Activated CD4-positive, alpha-beta T cell treated with anti-CD3 and anti-CD28 coated beads, Interleukin-2, Interleukin-6, amounts not matched to agents 100 ng/mL and 50 ng/mL, durations not matched to agents 16 hours and 8 hours (primary cell): ENCODE measurements at regions not wholly inside any gene's neighbourhood (a gene's known extent, or its start where the extent isn't known, plus 50 kb on each side); places are given as distances from the start of the nearest gene placed in this dataset.
"Not testable (repeated sequence)": the region's sequence is repeated elsewhere in the genome, so short reads cannot be mapped to it uniquely, and the experiment has no call there.

Source experiments
- DNase-seq: peaks from one replicate; pipeline ENCODE4 v3.0.0-alpha.2; 2020

DNA sequence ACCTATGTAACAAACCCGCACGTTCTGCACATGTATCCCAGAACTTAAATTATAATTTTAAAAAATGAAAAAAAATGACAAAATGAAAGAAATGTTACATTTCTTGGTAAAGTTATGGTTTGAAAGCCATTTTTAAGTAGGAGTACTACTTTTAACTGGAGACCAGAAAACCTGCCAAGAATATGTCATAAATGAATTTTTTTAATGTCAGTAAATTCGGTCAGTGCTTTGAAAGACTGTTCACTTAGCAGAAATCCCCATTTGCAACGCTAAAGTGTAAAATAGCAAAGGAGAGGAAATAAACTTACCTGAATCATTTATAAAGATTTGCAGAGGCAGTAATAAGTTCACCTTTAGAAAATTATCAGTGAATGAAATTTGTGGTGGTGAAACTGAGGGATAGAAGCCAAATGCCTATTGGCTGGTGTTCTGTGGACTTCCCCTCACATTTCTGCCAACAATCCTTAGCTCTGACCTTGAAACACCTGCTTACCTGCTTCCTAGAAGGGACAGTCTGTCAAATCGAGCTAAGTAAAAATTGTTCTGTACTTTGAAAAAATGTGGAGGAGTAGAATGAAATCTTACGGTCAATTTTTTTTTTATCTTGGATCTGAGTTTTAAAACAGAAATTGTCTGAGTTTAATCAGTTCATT lies 714.2 kb downstream of the SLC6A15 start:
- DNase-seq = no peak

DNA sequence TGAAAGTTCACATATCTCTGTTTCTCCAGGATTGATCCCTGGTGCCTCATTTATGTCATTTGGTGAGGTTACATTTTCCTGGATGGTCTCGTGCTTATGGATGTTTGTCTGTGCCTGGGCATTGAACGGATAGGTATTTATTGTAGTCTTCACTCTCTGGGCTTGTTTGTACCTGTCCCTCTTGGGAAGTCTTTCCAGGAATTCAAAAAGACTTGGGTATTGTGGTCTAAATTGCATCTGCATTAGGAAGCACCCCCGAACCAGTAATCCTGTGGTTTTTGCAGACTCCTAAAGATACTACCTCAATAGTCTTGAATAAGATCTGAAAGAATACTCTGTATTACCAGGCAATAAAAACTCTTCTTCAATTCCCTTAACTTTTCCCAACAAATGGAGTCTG lies 720.8 kb downstream of the SLC6A15 start:
- DNase-seq = no peak

DNA sequence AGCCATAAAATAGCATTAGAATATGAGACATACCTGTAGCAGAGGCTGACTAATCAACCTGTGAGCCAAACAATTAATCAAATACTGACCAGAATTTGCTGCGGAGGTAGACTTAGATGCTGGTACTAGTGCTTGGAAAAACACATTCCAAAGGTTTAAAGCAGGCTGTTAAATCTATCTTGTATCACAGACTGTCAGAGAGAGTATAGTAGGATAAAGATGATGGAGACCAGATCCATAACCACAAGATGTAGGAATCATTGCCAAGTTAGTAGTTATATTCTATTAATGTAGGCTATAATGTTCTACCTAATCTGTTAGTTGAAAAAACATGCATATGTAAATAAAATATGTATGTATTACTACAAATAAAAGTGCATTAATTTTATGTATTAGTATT lies 726.2 kb downstream of the SLC6A15 start:
- no peak for DNase-seq

DNA sequence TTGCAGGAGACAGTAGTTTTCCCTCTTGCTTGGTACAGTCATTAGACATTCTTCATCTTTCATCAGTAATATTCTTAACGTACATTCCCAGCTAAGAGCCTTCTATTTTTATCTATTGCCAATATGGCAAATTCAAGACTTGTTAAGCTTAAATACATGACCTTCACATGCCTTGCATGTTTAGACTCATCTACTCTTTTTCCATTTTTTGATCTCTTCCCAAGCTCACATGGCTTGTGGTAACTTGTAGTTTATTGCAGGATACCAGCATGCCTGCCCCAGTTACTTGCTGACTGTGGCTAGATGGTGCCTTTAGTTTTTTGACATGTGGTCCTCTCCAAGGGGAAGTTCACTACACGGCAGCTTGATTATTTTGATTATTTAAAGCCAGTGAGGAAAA lies 729.0 kb downstream of the SLC6A15 start:
- DNase-seq = no peak

DNA sequence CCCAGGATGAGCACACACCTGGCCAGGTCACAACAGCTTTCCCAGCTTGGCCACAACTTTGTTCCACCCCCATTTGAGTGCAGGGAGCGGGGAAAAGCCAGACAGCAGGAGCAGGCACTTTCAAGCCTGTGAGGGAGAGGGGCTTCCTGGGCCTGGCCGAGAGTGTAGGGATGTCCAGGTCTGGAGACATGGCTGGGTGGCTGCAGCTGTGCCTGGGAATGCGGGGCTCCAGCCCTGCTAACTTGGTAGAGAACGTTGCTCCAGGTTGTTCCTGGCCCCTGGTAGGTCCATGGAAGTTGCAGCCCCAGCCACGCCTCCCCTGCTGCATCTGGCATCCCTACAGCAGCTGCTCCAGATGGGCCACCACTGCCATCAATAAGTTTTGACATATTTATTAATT lies 738.5 kb downstream of the SLC6A15 start:
- DNase-seq = no peak

DNA sequence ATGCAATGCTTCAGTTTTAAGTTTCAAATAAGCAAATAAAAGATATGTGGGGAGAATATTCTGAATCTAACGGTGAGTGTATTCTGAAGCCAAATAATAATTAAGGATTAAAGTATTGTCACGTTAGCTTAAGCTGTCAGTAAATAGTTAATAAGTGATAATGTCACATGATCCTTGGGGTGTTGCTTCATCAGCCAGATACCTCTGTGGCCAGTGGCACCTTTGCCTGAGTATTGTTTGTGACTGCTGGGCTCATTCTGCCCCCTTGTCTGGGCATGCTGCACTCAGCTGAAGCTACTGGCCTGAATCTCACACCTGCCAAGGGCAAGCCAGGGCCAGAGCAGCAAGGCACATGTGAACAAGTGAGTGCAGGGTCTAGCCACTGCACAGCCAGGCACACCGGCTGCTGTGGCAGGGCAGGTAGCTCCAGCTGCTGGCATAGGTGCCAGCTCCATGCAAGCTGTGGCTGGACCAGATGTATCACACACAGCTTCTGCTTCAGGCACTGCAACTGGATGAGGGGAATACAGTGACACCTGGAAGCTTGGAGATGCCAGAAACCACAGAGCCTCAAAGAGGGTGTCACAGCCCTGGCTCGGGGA lies 739.7 kb downstream of the SLC6A15 start:
- DNase-seq = no peak

DNA sequence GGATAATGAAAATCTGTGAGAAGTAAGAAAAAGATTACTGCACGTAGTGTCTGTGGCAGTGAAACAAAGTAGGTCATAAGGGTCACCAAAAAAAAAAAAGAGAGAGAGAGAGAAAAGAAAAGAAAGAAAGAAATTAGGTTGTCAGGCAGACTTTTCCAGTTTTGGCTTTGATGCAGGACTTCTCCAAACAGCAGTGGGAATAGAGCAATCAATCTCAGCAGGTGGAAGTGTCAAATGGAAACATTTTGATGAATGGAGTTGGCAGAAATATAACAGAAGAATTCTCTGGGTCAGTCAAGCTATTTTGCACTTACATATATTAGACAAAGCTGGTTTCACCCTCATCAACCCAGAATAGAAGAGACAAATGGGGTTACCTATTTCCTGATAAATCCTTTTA lies 745.8 kb downstream of the SLC6A15 start:
- no peak for DNase-seq

DNA sequence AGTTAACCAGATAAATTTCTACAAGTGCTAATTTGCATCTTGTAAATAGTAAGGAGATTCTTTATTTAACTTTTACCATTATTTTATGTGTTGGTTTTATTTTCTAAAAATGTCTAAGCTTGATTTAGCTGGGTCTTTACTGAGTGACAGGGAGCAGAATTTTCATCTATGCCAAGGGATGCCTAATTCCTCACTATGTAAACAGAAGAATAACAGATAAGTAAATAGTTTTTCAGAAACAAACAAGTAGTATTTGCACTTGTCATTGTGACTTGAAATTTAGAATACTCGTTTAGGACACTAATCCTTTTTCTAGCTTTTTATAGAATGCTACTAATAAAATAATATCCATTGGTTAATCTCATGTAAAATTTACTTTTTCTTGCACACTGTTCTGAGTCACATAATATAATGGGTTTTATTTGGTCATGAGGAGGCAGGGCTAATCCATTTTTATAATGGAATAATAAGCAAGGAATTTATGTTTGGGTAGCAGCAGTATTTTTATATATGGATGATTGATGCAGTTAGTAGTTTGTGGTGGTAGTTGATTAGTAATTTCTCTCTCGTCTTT lies 746.5 kb downstream of the SLC6A15 start:
- DNase-seq = no peak

DNA sequence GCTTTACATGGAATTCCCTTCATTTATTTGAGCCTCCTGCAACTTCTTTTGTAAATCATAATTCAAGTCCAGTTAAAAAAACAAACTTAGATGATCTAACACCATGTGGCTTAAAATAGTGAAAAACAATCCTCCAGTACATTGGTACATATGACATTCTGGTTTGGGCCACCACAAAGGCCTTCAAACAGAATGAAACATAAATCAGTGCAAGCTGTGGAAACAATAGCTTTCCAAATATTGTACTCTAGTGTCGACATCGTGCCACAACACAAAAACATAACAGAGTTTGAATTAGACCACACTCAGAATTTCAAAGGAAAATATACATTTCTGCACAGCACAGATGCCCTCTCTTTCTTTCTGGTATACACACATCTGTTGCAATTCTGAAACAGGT lies 751.3 kb downstream of the SLC6A15 start:
- DNase-seq = no peak

DNA sequence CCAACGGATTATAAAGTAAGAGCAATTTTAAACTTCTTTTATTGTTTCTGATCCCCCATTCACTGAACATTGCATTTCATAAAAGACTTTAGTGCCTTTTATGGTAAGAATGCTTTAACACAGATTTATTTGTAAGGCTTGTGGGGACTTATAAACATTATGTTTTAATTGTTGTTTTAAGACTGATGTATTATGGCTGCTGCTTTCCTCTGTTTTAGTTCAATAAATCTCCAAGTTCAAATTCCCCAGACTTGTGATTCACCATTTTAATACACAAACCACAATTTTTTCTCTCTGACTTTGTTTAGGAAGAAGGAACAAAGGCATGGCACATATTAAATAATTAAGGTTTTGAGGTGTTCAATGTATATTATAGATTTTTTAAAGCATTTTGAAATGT lies 753.3 kb downstream of the SLC6A15 start:
- no peak for DNase-seq

DNA sequence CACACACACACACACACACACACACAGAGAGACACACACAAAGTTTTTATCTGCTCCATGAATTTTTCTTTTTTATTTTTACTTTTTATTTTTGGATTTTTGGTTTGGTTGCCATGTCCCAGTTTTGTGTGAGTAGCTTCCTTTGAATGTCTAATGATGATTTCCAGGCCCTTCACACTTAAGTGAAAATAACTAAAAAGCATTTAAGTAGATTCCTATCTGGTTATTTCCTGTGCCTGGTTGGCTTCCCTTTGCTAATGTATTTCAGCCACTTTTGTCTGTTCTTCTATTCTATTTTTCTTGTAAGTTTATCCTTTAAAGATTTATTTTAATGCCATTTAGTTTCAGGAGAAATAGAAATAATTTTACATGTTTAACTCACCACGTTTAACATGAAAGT lies 755.4 kb downstream of the SLC6A15 start:
- no peak for DNase-seq

DNA sequence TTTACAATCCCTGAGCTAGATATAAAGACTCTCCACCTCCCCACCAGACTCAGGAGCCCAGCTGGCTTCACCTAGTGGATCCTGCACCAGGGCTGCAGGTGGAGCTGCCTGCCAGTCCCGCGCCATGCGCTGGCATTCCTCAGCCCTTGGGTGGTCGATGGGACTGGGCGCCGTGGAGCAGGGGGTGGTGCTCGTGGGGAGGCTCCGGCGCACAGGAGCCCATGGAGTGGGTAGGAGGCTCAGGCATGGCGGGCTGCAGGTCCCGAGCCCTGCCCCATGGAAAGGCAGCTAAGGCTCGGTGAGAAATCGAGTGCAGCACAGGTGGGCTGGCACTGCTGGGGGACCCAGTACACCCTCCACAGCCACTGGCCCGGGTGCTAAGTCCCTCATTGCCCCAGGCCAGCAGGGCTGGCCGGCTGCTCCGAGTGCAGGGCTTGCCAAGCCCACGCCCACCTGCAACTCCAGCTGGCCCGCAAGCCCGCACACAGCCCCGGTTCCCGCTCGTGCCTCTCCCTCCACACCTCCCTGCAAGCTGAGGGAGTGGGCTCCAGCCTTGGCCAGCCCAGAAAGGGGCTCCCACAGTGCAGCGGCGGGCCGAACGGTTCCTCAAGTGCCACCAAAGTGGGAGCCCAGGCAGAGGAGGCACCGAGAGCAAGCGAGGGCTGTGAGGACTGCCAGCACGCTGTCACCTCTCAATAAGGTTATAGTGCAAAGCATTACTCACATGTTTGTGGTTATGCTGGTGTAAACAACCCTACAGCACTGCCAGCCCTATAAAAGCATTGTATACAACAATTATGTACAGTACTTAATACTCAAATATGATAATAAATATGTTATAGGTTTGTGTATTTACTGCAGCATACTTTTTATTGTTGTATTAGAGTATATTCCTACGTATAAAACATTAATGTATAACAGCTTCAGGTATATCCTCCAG lies 757.3 kb downstream of the SLC6A15 start:
- not testable (repeated sequence) for DNase-seq

DNA sequence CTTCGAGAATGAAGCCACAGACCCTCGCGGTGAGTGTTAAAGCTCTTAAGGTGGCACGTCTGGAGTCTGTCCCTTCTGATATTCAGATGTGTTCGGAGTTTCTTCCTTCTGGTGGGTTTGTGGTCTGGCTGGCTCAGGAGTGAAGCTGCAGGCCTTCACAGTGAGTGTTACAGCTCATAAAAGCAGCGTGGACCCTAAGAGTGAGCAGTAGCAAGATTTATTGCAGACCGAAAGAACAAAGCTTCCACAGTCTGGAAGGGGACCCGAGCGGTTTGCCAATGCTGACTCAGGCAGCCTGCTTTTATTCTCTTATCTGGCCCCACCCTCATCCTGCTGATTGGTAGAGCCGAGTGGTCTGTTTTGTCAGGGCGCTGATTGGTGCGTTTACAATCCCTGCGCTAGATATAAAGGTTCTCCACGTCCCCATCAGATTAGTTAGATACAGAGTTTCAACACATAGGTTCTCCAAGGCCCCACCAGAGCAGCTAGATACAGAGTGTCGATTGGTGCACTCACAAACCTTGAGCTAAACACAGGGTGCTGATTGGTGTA lies 758.1 kb downstream of the SLC6A15 start:
- not testable (repeated sequence) for DNase-seq

DNA sequence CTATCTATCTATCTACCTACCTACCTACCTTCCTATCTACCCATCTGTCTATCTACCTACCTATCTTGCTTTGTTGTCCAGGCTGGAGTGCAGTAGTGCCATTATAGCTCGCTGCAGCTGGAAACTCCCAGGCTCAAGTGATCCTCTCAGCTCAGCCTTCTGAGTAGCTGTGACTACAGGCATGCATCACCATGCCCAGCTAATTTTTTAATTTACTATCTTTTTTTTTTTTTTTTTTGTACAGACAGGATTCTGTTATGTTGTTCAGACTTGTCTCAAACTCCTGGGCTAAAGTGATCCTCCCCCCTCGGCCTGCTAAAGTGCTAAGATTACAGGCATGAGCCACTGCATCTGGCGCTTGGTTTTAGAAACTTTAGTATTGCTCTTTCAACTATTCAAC lies 762.4 kb downstream of the SLC6A15 start:
- no peak for DNase-seq

DNA sequence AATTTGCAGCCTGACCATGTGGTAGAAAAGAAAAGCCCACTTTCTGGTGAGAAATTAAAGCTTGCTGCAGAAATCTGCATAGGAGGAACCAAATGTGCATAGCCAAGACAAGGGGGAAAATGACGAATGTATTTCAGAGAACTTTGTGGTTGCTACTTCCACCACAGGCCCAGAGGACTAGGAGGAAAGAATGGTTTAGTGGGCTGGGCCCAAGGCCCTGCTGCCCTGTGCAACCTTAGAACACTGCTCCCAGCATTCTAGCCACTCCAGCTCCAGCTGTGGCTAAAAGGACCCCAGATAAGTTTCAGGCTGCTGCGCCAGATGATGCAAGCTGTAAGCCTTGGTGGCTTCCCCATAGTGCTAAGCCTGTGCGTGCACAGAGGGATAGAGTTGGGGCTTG lies 764.3 kb downstream of the SLC6A15 start:
- DNase-seq = no peak

DNA sequence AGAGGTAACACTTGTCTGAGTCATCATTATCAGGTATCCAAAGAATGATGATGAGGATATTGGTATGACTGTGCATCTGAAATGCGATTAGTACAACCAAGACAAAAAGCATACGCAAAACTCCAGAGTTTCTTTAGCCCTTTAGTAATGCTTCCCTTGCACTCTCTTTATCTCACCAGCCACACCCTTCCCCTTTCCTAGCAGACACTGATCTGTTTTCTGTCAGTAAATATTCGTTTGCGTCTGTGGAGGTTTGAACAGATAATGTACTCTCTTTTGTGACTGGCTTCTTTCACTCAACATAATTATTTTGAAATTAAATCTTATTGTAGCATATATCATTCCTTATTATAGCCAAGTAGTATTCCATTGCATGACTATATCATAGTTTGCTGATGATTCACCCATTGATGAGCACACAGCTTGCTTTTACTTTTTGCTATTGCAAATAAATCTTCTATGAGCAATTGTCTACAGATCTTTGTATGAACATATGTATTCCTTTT lies 775.7 kb downstream of the SLC6A15 start:
- DNase-seq = no peak

DNA sequence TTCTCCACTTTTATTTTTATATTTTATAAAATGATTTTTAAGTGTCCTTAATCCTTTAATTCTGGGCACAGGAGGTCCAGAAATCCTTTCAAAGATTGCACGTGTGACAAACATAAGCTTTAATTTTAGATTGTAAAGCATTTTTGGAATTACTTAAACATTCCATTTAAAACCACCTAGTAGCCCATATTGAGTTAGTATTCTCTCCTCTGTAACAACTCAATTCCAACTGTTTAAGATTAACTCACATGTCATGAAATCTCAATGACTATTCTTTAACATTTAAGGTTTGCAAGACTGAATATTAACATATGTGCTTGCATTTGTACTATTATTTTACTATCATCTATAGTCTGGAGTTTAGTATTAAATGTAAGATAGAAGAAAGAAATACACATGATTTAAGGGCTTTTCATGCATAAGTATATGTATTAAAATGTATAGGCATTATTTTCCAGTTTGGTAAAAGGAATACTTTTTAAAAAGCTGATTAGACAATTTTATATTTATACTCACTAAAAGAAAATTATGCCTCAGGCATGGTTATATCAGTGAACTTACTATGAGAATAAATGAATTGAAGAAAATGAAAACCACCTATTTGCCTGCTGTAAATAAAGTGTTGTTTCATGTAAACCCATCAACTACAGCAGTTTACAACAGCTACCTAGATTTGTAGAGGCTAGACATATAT lies 776.9 kb downstream of the SLC6A15 start:
- no peak for DNase-seq

DNA sequence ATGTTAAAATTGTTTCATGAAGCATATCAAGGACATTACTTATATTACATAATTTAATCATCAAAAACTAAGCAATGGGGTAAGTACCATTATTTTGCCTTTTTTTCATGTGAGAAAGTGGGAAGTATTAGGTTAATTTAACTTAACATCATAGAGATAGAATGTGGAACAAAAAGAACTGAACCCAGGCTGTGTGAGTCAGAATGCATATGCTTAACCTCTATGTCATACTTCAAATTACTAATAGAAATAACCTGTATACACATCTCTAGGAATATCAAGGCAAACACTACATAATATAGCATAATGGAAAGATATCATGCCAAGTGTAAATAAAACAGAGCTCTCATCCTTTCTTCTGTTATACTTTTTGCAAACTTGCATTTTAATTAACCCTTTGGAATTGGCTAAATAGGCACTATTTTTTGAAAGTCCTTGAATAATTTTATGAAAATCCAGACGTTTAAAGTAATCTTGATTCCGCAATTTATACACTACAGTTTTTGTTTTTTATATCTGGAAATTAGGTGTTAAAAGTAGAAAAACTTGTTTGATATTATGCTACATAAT lies 777.7 kb downstream of the SLC6A15 start:
- no peak for DNase-seq

DNA sequence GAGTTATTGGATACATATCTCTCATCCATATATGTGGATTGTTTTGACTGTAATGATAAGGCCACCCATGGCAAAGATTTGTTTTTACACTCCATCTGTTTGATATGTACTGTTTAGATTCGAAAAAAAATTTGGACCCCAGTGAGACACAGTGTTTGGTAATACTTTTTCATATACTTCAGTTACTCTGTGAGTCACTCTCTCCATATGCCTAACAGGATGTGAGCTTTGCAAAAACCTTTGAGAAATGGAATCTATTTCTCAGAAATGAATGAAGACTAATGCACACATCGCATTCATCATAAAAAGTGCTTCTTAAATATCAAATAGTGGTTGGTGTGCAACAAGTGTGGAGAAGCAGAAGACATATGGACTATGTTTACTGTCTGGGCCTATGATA lies 781.5 kb downstream of the SLC6A15 start:
- no peak for DNase-seq

DNA sequence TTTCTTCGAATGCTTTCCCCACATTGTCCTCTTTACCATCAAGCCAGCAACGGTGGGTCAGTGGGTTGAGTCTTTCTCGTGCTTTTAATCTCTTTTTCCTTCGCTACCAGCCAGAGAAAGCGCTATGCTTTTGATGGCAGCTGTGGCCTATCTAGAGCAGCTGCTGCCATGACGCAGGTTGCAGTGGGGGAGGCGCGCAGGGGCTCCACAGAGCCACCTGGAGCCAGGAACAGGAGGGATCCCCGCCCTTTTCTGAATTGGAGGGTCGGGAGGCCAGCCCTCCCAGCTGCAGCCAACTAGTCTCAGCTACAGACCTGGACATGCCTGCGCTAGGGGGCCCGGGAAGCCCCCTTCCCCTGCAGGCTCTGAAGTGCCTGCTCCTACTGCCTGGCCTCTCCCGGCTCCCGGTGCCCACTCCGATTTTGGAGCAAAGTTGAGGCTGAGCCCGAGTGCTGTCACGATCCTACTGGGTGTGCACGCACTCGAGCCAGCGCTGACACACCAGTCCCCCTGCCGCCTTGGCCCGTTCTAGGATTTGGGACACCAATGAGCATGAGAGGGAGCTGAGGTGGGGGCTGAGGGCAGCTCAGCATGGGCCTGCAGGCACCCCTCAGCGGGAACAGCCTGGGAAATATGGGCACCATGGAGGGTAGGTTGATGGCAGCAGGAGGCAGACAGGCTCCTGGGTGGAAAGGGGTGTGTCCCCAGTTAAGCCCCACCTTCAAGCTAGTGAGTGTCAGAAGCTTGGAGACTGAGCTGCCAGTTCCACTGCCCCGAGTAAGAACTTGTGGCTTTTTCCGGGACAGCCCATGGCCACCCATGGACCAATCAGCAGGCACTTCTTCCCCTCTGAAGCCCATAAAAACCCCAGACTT lies 784.2 kb downstream of the SLC6A15 start:
- no peak for DNase-seq

DNA sequence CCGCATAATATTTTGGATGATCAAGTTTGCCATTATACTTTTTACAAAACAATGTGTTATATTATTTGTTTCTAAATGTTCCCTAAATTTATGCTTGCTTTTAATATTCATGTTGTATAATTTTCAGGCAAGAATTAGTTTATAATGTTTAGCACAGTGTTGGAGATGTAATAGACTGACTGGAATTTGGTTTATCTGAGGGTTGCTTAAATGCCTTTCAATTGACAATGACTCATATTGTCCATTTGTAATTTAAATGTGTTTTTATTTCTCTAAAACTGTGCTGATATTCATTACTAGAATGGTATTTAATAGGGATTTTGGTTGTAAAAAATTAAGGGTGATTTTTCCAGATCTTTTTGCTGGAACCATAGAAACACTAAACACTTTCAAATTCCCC lies 788.4 kb downstream of the SLC6A15 start:
- DNase-seq = no peak
